Lung (tissue), 11 donors: ENCODE measurements at regions not wholly inside any gene's neighbourhood (a gene's known extent, or its start where the extent isn't known, plus 50 kb on each side); places are given as distances from the start of the nearest gene placed in this dataset.
A peak's percentile ranks its signal among the peaks of the same experiment; 100 is the strongest.

Source experiments
- ATAC-seq: fragments of 200-7000 bp; cut with Tn5 transposase; one replicate; pipeline ENCODE4 v1.9.1; 2020; ENCODE audit warnings: moderate number of reproducible peaks; ENCODE audit not compliant: insufficient read depth, low FRiP score
- DNase-seq, 3 donors: peaks; one replicate each; pipeline ENCODE4 v3.0.0-alpha.2; 2013 to 2017
- H3K27ac ChIP-seq, 2 donors: one replicate each; pipeline ENCODE4 v1.5.1; 2013; ENCODE audit warnings: mild to moderate bottlenecking in 2 of 2, moderate library complexity in 2 of 2, control low read depth in 1 of 2, inconsistent platforms in 1 of 2, low read depth in 1 of 2, low read length in 1 of 2
- H3K27me3 ChIP-seq, 3 donors: one replicate each; pipeline ENCODE4 v1.5.1; 2013; ENCODE audit warnings: low read length in 2 of 3; ENCODE audit not compliant: control insufficient read depth in 3 of 3, insufficient read depth in 3 of 3
- H3K36me3 ChIP-seq, 4 donors: one replicate each; pipeline ENCODE4 v1.5.1; 2013; ENCODE audit warnings: low read length in 4 of 4, mild to moderate bottlenecking in 1 of 4, moderate library complexity in 1 of 4; ENCODE audit not compliant: control insufficient read depth in 4 of 4, insufficient read depth in 4 of 4
- H3K4me1 ChIP-seq, 5 donors: one replicate each; pipeline ENCODE4 v1.5.1; 2013; ENCODE audit warnings: low read length in 5 of 5, mild to moderate bottlenecking in 2 of 5, moderate library complexity in 1 of 5; ENCODE audit not compliant: control insufficient read depth in 5 of 5, insufficient read depth in 5 of 5
- H3K4me3 ChIP-seq: one replicate; pipeline ENCODE4 v1.5.1; 2013; ENCODE audit warnings: mild to moderate bottlenecking, control low read depth, moderate library complexity
- H3K9ac ChIP-seq, 2 donors: one replicate each; pipeline ENCODE4 v1.5.1; 2013; ENCODE audit warnings: low read length in 2 of 2, control low read depth in 1 of 2; ENCODE audit not compliant: insufficient read depth in 1 of 2
- H3K9me3 ChIP-seq, 4 donors: one replicate each; pipeline ENCODE4 v1.5.1; 2013; ENCODE audit warnings: low read length in 3 of 4, mild to moderate bottlenecking in 1 of 4, moderate library complexity in 1 of 4; ENCODE audit not compliant: control insufficient read depth in 4 of 4, insufficient read depth in 3 of 4
- WGBS, 2 donors: extraction: QIAGEN DNeasy Blood & Tissue Kit; methylation state at CpG; one replicate each; pipeline ENCODE4 v1.1.7; 2013; 5-methylcytosine and 5-hydroxymethylcytosine counted together
- TF ChIP-seq, protein P1 (sequence below): IDR thresholded peaks from 2 replicates; pipeline ENCODE4 v1.5.1; 2012; ENCODE audit warnings: mild to moderate bottlenecking; ENCODE audit errors: control extremely low read depth, extremely low read depth
- donor health status: control.
- donor health status: control.
- donor health status: Bipolar disorder and iron deficiency.
- donor health status: healthy.
- donor health status: DM: yes; HTN: yes; CAD: no.

DNA sequence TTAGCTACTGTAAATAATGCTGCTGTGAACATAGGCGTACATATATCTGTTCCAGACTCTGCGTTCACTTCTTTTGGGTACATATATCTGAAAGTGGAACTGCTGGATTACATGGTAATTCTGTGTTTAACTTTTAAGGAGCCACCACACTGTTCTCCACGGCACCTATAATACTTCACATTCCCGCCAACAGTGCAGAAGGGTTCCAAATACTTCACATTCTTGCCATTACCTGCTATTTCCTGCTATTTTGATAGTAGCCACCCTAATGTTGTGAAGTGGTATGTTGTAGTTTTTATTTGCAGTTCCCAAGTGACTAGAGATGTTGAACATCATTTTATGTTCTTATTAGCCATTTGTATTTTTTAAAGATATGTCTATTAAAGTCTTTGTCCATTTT, 377.4 kb upstream of the SLC10A2 start:
- 69 to 82% methylated on average over 4 of the region's 4 CpGs for WGBS, 2 donors
- Histone ChIP-seq H3K27me3 (no peaks in the 10 kb centered on the region), H3K36me3 (no peaks in the 10 kb centered on the region), H3K9ac (no peak overlapping the region), H3K27ac (no peak overlapping the region), H3K4me3 (no peak overlapping the region), H3K4me1 (peaks cover 0 to under 1% (median 0%) of the 10 kb centered on the region in 5 donors), H3K9me3 (no peaks in the 10 kb centered on the region)
- DNase-seq (no peak), ATAC-seq (no peak)
- TF ChIP-seq, protein P1, sequence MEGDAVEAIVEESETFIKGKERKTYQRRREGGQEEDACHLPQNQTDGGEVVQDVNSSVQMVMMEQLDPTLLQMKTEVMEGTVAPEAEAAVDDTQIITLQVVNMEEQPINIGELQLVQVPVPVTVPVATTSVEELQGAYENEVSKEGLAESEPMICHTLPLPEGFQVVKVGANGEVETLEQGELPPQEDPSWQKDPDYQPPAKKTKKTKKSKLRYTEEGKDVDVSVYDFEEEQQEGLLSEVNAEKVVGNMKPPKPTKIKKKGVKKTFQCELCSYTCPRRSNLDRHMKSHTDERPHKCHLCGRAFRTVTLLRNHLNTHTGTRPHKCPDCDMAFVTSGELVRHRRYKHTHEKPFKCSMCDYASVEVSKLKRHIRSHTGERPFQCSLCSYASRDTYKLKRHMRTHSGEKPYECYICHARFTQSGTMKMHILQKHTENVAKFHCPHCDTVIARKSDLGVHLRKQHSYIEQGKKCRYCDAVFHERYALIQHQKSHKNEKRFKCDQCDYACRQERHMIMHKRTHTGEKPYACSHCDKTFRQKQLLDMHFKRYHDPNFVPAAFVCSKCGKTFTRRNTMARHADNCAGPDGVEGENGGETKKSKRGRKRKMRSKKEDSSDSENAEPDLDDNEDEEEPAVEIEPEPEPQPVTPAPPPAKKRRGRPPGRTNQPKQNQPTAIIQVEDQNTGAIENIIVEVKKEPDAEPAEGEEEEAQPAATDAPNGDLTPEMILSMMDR: no peak

DNA sequence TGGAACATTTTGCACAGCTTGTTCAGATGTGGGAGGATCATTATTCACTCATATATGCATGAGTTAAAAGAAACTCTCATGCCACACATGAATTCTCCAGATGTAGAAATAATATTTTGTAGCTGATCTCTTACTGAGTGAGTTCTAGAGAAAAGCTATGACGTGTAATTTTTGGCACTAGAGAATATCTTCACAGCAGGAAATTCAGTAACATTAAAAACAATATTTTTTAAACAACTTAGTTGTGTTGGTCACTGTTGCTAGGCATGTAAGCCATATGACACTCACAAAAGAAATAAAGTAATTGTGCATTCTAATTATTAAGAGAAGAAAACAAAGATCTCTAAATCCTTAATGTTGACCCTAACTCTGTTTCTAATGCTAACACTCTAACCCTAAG, 371.4 kb upstream of the SLC10A2 start:
- Histone ChIP-seq H3K27ac (no peak overlapping the region), H3K4me1 (peaks cover 0 to 16% (median 0%) of the 10 kb centered on the region in 5 donors), H3K9ac (no peak overlapping the region), H3K4me3 (no peak overlapping the region), H3K36me3 (no peaks in the 10 kb centered on the region), H3K27me3 (no peaks in the 10 kb centered on the region), H3K9me3 (no peaks in the 10 kb centered on the region)
- TF ChIP-seq, protein P1: no peak
- ATAC-seq (no peak), DNase-seq (peak in 2 of 3 donors; percentile 86 to 87)
- 61 to 76% methylated on average over 1 of the region's 1 CpG for WGBS, 2 donors

DNA sequence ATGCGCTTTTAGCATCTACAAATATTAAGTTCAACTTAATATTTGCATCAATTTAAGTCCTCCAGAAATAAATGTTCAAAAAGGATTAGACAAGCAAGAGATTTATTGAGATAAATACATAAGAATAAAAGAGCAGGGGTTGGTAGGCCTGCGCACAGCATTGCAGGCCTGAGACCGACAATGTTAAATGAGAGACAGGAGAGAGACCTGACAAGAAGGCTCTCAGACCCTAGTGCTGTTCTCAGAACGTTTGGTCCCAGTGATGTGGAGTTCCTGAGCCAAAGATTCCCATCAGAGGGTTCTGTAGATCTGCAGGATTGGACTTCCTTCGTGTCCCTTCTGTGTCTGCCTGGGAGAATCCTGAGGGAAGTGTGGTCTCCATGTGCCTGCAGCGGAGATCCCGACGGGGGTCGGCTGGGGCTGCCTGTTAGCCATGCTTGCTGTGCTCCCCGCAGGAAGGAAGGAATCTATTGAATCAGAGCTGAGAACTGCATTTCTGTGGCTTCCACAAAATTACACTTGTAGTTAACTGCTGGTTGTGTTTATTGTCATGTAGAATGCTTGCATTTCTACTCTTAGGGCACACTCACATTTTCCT, 369.9 kb upstream of the SLC10A2 start:
- Histone ChIP-seq H3K27ac (no peak overlapping the region), H3K9me3 (no peaks in the 10 kb centered on the region), H3K27me3 (no peaks in the 10 kb centered on the region), H3K4me1 (peaks cover 0 to 23% (median 0%) of the 10 kb centered on the region in 5 donors), H3K9ac (no peak overlapping the region), H3K4me3 (no peak overlapping the region), H3K36me3 (no peaks in the 10 kb centered on the region)
- DNase-seq: no peak
- 77% methylated on average over 10 of the region's 10 CpGs for WGBS, 2 donors
- TF ChIP-seq, protein P1: no peak
- no peak for ATAC-seq

DNA sequence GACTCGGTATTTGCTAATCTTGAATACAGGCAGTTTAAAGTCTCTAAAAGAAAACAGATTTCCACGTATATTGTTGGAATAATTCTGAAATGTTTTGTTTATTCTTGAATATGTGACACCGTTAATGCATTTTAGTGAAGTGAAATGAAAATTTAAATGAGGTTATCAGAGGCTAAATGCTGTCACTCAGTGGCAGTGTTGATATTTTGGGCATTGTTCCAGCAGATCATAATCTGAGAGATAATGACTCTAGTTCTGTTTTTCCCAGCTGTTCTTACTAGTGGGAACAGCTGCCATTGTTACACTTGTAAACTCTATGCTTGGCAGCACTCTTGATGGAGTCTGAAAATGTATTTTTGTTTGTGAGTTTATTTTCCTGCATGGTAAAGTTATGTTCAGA, 365.6 kb upstream of the SLC10A2 start:
- 60 to 69% methylated on average over 3 of the region's 3 CpGs for WGBS, 2 donors
- peaks cover 0 to 1% (median 0%) of the 10 kb centered on the region in 4 donors for H3K9me3 ChIP-seq
- peaks cover 0 to 7% (median 0%) of the 10 kb centered on the region in 5 donors for H3K4me1 ChIP-seq
- TF ChIP-seq, protein P1: no peak
- H3K27me3 ChIP-seq: no peaks in the 10 kb centered on the region
- H3K4me3 ChIP-seq: no peak overlapping the region
- no peak overlapping the region for H3K27ac ChIP-seq
- no peak overlapping the region for H3K9ac ChIP-seq
- peak in 2 of 3 donors; percentile 62 to 66 for DNase-seq
- ATAC-seq: no peak
- H3K36me3 ChIP-seq: no peaks in the 10 kb centered on the region
